ENCODE measurements at regions not wholly inside any gene's neighbourhood (a gene's known extent, or its start where the extent isn't known, plus 50 kb on each side); places are given as distances from the start of the nearest gene placed in this dataset.

DNA sequence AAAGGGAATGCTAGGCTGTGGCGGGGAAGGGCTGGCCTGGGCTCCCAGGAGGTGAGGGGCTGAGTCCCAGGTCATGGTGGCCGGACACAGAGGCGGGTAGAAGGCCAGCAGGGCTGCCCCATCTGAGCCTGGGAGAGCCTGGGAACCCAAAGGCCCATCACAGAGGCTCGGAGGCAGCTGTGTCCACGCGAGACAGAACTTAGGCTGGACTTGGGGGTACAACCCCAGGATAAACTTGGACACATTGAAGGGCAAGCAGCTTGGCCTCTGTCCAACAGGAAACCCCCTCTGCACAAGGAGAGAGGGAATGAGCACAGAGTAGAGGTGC is 95.9 kb downstream of the ZFP36L2 start:
- H3K4me3 ChIP-seq (ENCODE audit: low read depth, low read length) = no peak overlapping the region
- no peaks in the 10 kb centered on the region for H3K27me3 ChIP-seq (ENCODE audit: control insufficient read depth, insufficient read depth, low read length)
- TF ChIP-seq, protein P1, sequence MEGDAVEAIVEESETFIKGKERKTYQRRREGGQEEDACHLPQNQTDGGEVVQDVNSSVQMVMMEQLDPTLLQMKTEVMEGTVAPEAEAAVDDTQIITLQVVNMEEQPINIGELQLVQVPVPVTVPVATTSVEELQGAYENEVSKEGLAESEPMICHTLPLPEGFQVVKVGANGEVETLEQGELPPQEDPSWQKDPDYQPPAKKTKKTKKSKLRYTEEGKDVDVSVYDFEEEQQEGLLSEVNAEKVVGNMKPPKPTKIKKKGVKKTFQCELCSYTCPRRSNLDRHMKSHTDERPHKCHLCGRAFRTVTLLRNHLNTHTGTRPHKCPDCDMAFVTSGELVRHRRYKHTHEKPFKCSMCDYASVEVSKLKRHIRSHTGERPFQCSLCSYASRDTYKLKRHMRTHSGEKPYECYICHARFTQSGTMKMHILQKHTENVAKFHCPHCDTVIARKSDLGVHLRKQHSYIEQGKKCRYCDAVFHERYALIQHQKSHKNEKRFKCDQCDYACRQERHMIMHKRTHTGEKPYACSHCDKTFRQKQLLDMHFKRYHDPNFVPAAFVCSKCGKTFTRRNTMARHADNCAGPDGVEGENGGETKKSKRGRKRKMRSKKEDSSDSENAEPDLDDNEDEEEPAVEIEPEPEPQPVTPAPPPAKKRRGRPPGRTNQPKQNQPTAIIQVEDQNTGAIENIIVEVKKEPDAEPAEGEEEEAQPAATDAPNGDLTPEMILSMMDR (IDR thresholded peaks at IDR 0.05; ENCODE audit: insufficient read depth, low read length, poor library complexity, severe bottlenecking) = no peak
- H3K36me3 ChIP-seq (ENCODE audit: control insufficient read depth, insufficient read depth, low read length) = no peaks in the 10 kb centered on the region
- no peak for DNase-seq (ENCODE audit: low read depth)

- no peak for DNase-seq (ENCODE audit: low read depth)
- H3K27me3 ChIP-seq (ENCODE audit: control insufficient read depth, insufficient read depth, low read length) = no peaks in the 10 kb centered on the region
- H3K4me3 ChIP-seq (ENCODE audit: low read depth, low read length) = no peak overlapping the region
- H3K36me3 ChIP-seq (ENCODE audit: control insufficient read depth, insufficient read depth, low read length) = no peaks in the 10 kb centered on the region
- TF ChIP-seq, protein P1 (IDR thresholded peaks at IDR 0.05; ENCODE audit: insufficient read depth, low read length, poor library complexity, severe bottlenecking) = no peak
Observed at GRCh38 chr2:43129676-43130547, 96.5 kb downstream of the ZFP36L2 start.

GRCh38 chr2:43128559-43128955 is 97.8 kb downstream of the ZFP36L2 start:
- H3K4me3 ChIP-seq (ENCODE audit: low read depth, low read length) = no peak overlapping the region
- DNase-seq (ENCODE audit: low read depth) = no peak
- H3K36me3 ChIP-seq (ENCODE audit: control insufficient read depth, insufficient read depth, low read length) = no peaks in the 10 kb centered on the region
- no peaks in the 10 kb centered on the region for H3K27me3 ChIP-seq (ENCODE audit: control insufficient read depth, insufficient read depth, low read length)
- TF ChIP-seq, protein P1 (IDR thresholded peaks at IDR 0.05; ENCODE audit: insufficient read depth, low read length, poor library complexity, severe bottlenecking) = no peak

GRCh38 chr2:43127941-43128558 is 98.4 kb downstream of the ZFP36L2 start:
- H3K36me3 ChIP-seq (ENCODE audit: control insufficient read depth, insufficient read depth, low read length) = no peaks in the 10 kb centered on the region
- H3K27me3 ChIP-seq (ENCODE audit: control insufficient read depth, insufficient read depth, low read length) = no peaks in the 10 kb centered on the region
- DNase-seq (ENCODE audit: low read depth) = no peak
- TF ChIP-seq, protein P1 (IDR thresholded peaks at IDR 0.05; ENCODE audit: insufficient read depth, low read length, poor library complexity, severe bottlenecking) = no peak
- no peak overlapping the region for H3K4me3 ChIP-seq (ENCODE audit: low read depth, low read length)

- Histone ChIP-seq H3K4me3 (ENCODE audit: low read depth, low read length) (no peak overlapping the region), H3K36me3 (ENCODE audit: control insufficient read depth, insufficient read depth, low read length) (no peaks in the 10 kb centered on the region), H3K27me3 (ENCODE audit: control insufficient read depth, insufficient read depth, low read length) (no peaks in the 10 kb centered on the region)
- TF ChIP-seq, protein P1 (IDR thresholded peaks at IDR 0.05; ENCODE audit: insufficient read depth, low read length, poor library complexity, severe bottlenecking) = peak; percentile 52
- DNase-seq (ENCODE audit: low read depth) = no peak
Observed at GRCh38 chr2:43127208-43127940, 99.0 kb downstream of the ZFP36L2 start.
